Heart left ventricle (tissue), 16 donors: ENCODE measurements at regions not wholly inside any gene's neighbourhood (a gene's known extent, or its start where the extent isn't known, plus 50 kb on each side); places are given as distances from the start of the nearest gene placed in this dataset.

Source experiments
- ATAC-seq, 4 donors: fragments of 200-7000 bp; cut with Tn5 transposase; one replicate each; pipeline ENCODE4 v1.9.1; 2020 to 2022; ENCODE audit warnings: moderate library complexity in 4 of 4, mild to moderate bottlenecking in 3 of 4, moderate number of reproducible peaks in 1 of 4
- DNase-seq, 5 donors: peaks; one replicate each; pipeline ENCODE4 v3.0.0-alpha.2; 2020
- H3K27ac ChIP-seq, 12 donors: fragments of 200-600 bp; sonication (generic) in 4 of 12; one replicate each; pipeline versions ENCODE4 v1.5.0 to v1.8.0; 2016 to 2022; ENCODE audit warnings: mild to moderate bottlenecking in 2 of 12
- H3K27me3 ChIP-seq, 9 donors: fragments of 200-600 bp; sonication (generic) in 2 of 9; one replicate each; pipeline versions ENCODE4 v1.5.1 to v1.8.0; 2016 to 2022; ENCODE audit warnings: mild to moderate bottlenecking in 3 of 9
- H3K36me3 ChIP-seq, 9 donors: fragments of 200-600 bp; sonication (generic) in 2 of 9; one replicate each; pipeline versions ENCODE4 v1.5.0 to v1.8.0; 2018 to 2022; ENCODE audit warnings: mild to moderate bottlenecking in 2 of 9
- H3K4me1 ChIP-seq, 12 donors: fragments of 200-600 bp; sonication (generic) in 4 of 12; one replicate each; pipeline versions ENCODE4 v1.5.0 to v1.8.0; 2016 to 2022; ENCODE audit warnings: mild to moderate bottlenecking in 3 of 12
- H3K4me3 ChIP-seq, 12 donors: fragments of 200-600 bp; sonication (generic) in 4 of 12; one replicate each; pipeline versions ENCODE4 v1.5.0 to v1.8.0; 2017 to 2022; ENCODE audit warnings: mild to moderate bottlenecking in 9 of 12, moderate library complexity in 4 of 12
- H3K9me3 ChIP-seq, 12 donors: fragments of 200-600 bp; sonication (generic) in 4 of 12; one replicate each; pipeline versions ENCODE4 v1.5.0 to v1.8.0; 2016 to 2022; ENCODE audit warnings: mild to moderate bottlenecking in 1 of 12
- POLR2A ChIP-seq, 2 donors: fragments of 450-650 bp; IDR thresholded peaks; one replicate each; pipeline ENCODE4 v1.6.1; 2017; ENCODE audit warnings: antibody characterized with exemption in 2 of 2, mild to moderate bottlenecking in 2 of 2, moderate library complexity in 2 of 2
- WGBS, 4 donors: extraction: QIAGEN DNeasy Blood & Tissue Kit in 2 of 4; methylation state at CpG; one replicate each; pipeline versions ENCODE4 v1.1.5 to v1.1.7; 2013 to 2018; 5-methylcytosine and 5-hydroxymethylcytosine counted together
- intact Hi-C, 10 donors: fragments of 100-400 bp; cut with DNase I; formaldehyde crosslinking; loops; one replicate each; pipeline versions ENCODE4 v1.11.1 to v1.14.2; 2022
- TF ChIP-seq, protein P1 (sequence below), 12 donors: fragments of 200-600 bp; sonication (generic) in 4 of 12; IDR thresholded peaks; one replicate each; pipeline versions ENCODE4 v1.5.0 to v1.8.0; 2018 to 2022; ENCODE audit warnings: antibody characterized with exemption in 12 of 12, mild to moderate bottlenecking in 5 of 12
- donor health status: ischemic (EF 13 %, LVEDD 7.1; RV severe dilation, severe dysfunction).
- donor health status: healthy with polysubstance abuse.
- donor health status: DM: no; HTN: yes; CAD: no.
- donor health status: DM: no; HTN: no; CAD: no.
- donor health status: ischemic (EF 25% LVEDD 6.9; RV normal size, moderate dysfunction).
- donor health status: ischemic (EF 25% LVEDD 5.7; RV mildly dilated, moderate dysfunction).
- donor health status: healthy.
- donor health status: DM: yes; HTN: yes; CAD: no.
- donor health status: ischemic (EF 35%, LVEDD 5.7; RV mildly dilated, moderate dysfunction).
- donor health status: nonischemic (EF 11% LVEDD 7.7; RV severe dilation, severe dysfunction).
- donor health status: DM: yes; HTN: yes; CAD: no.
- donor health status: PGD.
- donor health status: ischemic (EF 29% LVEDD 5.4; RV normal size, mild dysfunction).
- donor health status: nonischemic (EF 23%, LVEDD 6.1; RV moderate dilation, normal function).

DNA sequence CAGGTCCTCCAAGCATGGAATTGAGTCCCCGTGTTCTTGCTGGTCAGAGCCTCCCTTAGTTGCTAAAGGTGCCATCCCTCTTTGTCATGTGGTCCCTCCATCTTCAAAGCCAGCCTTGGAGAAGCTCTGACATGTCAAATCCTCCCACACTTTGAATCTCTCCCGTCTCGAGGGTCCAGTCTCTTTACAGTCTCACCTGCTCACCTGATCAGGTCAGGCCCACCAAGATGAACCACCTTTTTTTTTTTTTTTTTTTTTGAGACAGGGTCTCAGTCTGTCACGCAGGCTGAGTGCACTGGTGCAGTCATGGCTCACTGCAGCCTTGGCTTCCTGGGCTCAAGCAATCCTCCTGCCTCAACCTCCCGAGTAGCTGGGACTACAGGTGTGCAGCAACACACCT is 100.3 kb upstream of the PRR5 start:
- TF ChIP-seq POLR2A (IDR thresholded peaks at IDR 0.05): no peak
- TF ChIP-seq, protein P1, sequence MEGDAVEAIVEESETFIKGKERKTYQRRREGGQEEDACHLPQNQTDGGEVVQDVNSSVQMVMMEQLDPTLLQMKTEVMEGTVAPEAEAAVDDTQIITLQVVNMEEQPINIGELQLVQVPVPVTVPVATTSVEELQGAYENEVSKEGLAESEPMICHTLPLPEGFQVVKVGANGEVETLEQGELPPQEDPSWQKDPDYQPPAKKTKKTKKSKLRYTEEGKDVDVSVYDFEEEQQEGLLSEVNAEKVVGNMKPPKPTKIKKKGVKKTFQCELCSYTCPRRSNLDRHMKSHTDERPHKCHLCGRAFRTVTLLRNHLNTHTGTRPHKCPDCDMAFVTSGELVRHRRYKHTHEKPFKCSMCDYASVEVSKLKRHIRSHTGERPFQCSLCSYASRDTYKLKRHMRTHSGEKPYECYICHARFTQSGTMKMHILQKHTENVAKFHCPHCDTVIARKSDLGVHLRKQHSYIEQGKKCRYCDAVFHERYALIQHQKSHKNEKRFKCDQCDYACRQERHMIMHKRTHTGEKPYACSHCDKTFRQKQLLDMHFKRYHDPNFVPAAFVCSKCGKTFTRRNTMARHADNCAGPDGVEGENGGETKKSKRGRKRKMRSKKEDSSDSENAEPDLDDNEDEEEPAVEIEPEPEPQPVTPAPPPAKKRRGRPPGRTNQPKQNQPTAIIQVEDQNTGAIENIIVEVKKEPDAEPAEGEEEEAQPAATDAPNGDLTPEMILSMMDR (IDR thresholded peaks at IDR 0.05): no peak
- no peaks in the 10 kb centered on the region for H3K9me3 ChIP-seq
- WGBS, 4 donors: 87 to 95% (median 90%) methylated on average over 5 of the region's 5 CpGs
- H3K4me3 ChIP-seq: no peak overlapping the region
- DNase-seq: no peak
- intact Hi-C loops: no loop called here
- H3K4me1 ChIP-seq: peaks cover 0 to 4% (median 0%) of the 10 kb centered on the region in 12 donors
- H3K27ac ChIP-seq: no peak overlapping the region
- ATAC-seq: no peak
- no peaks in the 10 kb centered on the region for H3K36me3 ChIP-seq
- H3K27me3 ChIP-seq: peaks cover 0 to 7% (median 0%) of the 10 kb centered on the region in 9 donors

GRCh38 chr22:44601189-44601588 is 100.8 kb upstream of the PRR5 start:
- Histone ChIP-seq H3K27me3 (peaks cover 0 to 7% (median 0%) of the 10 kb centered on the region in 9 donors), H3K4me3 (no peak overlapping the region), H3K36me3 (no peaks in the 10 kb centered on the region), H3K9me3 (no peaks in the 10 kb centered on the region), H3K27ac (no peak overlapping the region), H3K4me1 (peaks cover 0 to 4% (median 0%) of the 10 kb centered on the region in 12 donors)
- DNase-seq: no peak
- intact Hi-C loops: no loop called here
- no peak for TF ChIP-seq POLR2A (IDR thresholded peaks at IDR 0.05)
- TF ChIP-seq, protein P1 (IDR thresholded peaks at IDR 0.05): no peak
- ATAC-seq: no peak
- WGBS, 4 donors: 88 to 91% (median 89%) methylated on average over 6 to 7 of the region's 7 CpGs

DNA sequence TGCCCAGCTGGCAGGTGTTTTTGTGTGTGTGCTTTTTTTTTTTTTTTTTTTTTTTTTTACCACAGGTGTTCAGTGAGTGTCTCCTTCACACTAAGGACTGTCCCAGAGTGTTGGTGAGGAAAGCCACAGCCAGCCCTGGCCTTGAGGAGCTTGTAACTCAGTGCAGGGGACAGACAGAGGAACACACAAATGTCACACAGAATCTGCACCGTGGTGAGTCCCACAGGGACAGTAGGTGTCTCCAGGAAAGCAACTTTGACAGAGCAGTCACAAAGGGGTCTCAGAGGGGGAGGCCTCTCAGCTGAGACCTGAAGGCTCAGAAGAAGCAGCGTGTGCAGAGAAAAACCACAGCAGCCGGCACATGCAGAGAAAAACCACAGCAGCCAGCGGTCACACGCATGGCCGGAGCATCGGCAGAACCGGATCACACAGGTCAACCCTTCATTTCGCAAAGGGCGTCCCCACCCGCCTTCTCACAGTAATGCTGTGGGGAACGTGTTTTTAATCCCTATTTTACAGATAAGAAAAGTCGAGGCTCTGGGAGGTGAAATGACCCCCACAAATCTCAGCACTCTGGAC is 101.7 kb upstream of the PRR5 start:
- Histone ChIP-seq H3K27me3 (peaks cover 0 to 3% (median 0%) of the 10 kb centered on the region in 9 donors), H3K36me3 (no peaks in the 10 kb centered on the region), H3K4me1 (peaks cover 0 to 4% (median 0%) of the 10 kb centered on the region in 12 donors), H3K4me3 (no peak overlapping the region), H3K9me3 (no peaks in the 10 kb centered on the region), H3K27ac (no peak overlapping the region)
- DNase-seq (no peak), ATAC-seq (no peak)
- 85 to 89% (median 87%) methylated on average over 13 of the region's 13 CpGs for WGBS, 4 donors
- intact Hi-C loops: no loop called here
- TF ChIP-seq, protein P1 (IDR thresholded peaks at IDR 0.05): no peak
- no peak for TF ChIP-seq POLR2A (IDR thresholded peaks at IDR 0.05)

DNA sequence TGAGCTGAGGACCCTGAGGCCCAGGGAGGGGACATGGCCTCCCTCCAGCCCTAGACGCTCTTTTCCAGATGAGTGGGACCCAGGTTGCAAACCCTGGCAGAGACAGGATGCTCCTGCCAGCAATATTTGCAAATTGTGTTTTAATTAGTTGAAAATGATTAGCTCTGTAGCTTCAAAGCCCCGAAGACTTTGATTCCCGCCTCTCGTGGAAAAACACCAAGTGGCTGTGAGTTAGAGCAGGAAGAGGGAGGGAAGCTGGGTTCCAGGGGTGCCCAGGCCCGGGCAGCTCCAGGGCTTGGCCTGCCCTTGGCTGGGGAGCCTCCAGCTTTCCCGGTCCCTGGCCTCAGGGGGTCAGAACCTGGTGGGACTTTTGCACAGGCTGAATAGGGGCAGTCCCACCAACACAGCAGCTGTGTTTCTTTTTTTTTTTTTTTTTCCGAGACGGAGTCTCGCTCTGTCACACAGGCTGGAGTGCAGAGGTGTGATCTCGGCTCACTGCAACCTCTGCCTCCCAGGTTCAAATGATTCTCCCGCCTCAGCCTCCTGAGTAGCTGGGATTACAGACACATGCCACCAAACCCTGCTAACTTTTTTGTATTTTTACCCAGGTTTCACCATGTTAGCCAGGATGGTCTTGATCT is 101.6 kb upstream of the RTL6 start:
- H3K27ac ChIP-seq: no peak overlapping the region
- intact Hi-C loops: no loop called here
- peaks cover 0 to 7% (median 0%) of the 10 kb centered on the region in 9 donors for H3K27me3 ChIP-seq
- no peaks in the 10 kb centered on the region for H3K36me3 ChIP-seq
- no peak for TF ChIP-seq POLR2A (IDR thresholded peaks at IDR 0.05)
- TF ChIP-seq, protein P1 (IDR thresholded peaks at IDR 0.05): no peak
- no peaks in the 10 kb centered on the region for H3K9me3 ChIP-seq
- WGBS, 4 donors: 69 to 87% (median 83%) methylated on average over 10 to 11 of the region's 11 CpGs
- ATAC-seq: no peak
- peaks cover 0 to 4% (median 0%) of the 10 kb centered on the region in 12 donors for H3K4me1 ChIP-seq
- no peak for DNase-seq
- no peak overlapping the region for H3K4me3 ChIP-seq
